ENCODE measurements at regions not wholly inside any gene's neighbourhood (a gene's known extent, or its start where the extent isn't known, plus 50 kb on each side); places are given as distances from the start of the nearest gene placed in this dataset.

- TF ChIP-seq, protein P1, sequence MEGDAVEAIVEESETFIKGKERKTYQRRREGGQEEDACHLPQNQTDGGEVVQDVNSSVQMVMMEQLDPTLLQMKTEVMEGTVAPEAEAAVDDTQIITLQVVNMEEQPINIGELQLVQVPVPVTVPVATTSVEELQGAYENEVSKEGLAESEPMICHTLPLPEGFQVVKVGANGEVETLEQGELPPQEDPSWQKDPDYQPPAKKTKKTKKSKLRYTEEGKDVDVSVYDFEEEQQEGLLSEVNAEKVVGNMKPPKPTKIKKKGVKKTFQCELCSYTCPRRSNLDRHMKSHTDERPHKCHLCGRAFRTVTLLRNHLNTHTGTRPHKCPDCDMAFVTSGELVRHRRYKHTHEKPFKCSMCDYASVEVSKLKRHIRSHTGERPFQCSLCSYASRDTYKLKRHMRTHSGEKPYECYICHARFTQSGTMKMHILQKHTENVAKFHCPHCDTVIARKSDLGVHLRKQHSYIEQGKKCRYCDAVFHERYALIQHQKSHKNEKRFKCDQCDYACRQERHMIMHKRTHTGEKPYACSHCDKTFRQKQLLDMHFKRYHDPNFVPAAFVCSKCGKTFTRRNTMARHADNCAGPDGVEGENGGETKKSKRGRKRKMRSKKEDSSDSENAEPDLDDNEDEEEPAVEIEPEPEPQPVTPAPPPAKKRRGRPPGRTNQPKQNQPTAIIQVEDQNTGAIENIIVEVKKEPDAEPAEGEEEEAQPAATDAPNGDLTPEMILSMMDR (IDR thresholded peaks at IDR 0.05): no peak
These were observed 1341.2 kb upstream of the CDH6 start for GRCh38 chr5:29852329-29852728.

GRCh38 chr5:29845206-29845605 lies 1348.3 kb upstream of the CDH6 start:
- TF ChIP-seq, protein P1 (IDR thresholded peaks at IDR 0.05): no peak
- H3K27me3 Mint-ChIP-seq (ENCODE audit: low read depth): peaks cover 2% of the 10 kb centered on the region
- H3K4me3 Mint-ChIP-seq (ENCODE audit: unreplicated experiment): no peak overlapping the region
- H3K4me1 Mint-ChIP-seq (ENCODE audit: low read depth): no peaks in the 10 kb centered on the region
- peaks cover 3% of the 10 kb centered on the region for H3K9me3 Mint-ChIP-seq (ENCODE audit: low read depth)
- H3K36me3 Mint-ChIP-seq (ENCODE audit: low read depth): no peaks in the 10 kb centered on the region
- DNase-seq (ENCODE audit: low spot score): no peak
- no peak overlapping the region for H3K27ac Mint-ChIP-seq (ENCODE audit: unreplicated experiment)

More at GRCh38 chr5:29852329-29852728, 1341.2 kb upstream of the CDH6 start:
- H3K4me1 Mint-ChIP-seq (ENCODE audit: low read depth): no peaks in the 10 kb centered on the region
- H3K27ac Mint-ChIP-seq (ENCODE audit: unreplicated experiment): no peak overlapping the region
- no peak for DNase-seq (ENCODE audit: low spot score)
- H3K36me3 Mint-ChIP-seq (ENCODE audit: low read depth): no peaks in the 10 kb centered on the region
- peaks cover 11% of the 10 kb centered on the region for H3K27me3 Mint-ChIP-seq (ENCODE audit: low read depth)
- H3K4me3 Mint-ChIP-seq (ENCODE audit: unreplicated experiment): no peak overlapping the region
- peaks cover 8% of the 10 kb centered on the region for H3K9me3 Mint-ChIP-seq (ENCODE audit: low read depth)

GRCh38 chr5:29833394-29833793 lies 1360.1 kb upstream of the CDH6 start:
- H3K9me3 Mint-ChIP-seq (ENCODE audit: low read depth): peaks cover 4% of the 10 kb centered on the region
- no peak overlapping the region for H3K27ac Mint-ChIP-seq (ENCODE audit: unreplicated experiment)
- no peak overlapping the region for H3K4me3 Mint-ChIP-seq (ENCODE audit: unreplicated experiment)
- no peaks in the 10 kb centered on the region for H3K4me1 Mint-ChIP-seq (ENCODE audit: low read depth)
- TF ChIP-seq, protein P1 (IDR thresholded peaks at IDR 0.05): no peak
- DNase-seq (ENCODE audit: low spot score): no peak
- H3K36me3 Mint-ChIP-seq (ENCODE audit: low read depth): no peaks in the 10 kb centered on the region
- peaks cover 19% of the 10 kb centered on the region for H3K27me3 Mint-ChIP-seq (ENCODE audit: low read depth)

- no peaks in the 10 kb centered on the region for H3K4me1 Mint-ChIP-seq (ENCODE audit: low read depth)
- H3K4me3 Mint-ChIP-seq (ENCODE audit: unreplicated experiment): no peak overlapping the region
- H3K9me3 Mint-ChIP-seq (ENCODE audit: low read depth): no peaks in the 10 kb centered on the region
- no peak for DNase-seq (ENCODE audit: low spot score)
- peaks cover 25% of the 10 kb centered on the region for H3K27me3 Mint-ChIP-seq (ENCODE audit: low read depth)
- no peak overlapping the region for H3K27ac Mint-ChIP-seq (ENCODE audit: unreplicated experiment)
- H3K36me3 Mint-ChIP-seq (ENCODE audit: low read depth): no peaks in the 10 kb centered on the region
- TF ChIP-seq, protein P1 (IDR thresholded peaks at IDR 0.05): no peak
These were observed 1371.0 kb upstream of the CDH6 start for GRCh38 chr5:29822521-29822920.

GRCh38 chr5:29811914-29812679 lies 1381.4 kb upstream of the CDH6 start:
- no peak for DNase-seq (ENCODE audit: low spot score)
- no peak overlapping the region for H3K27ac Mint-ChIP-seq (ENCODE audit: unreplicated experiment)
- no peaks in the 10 kb centered on the region for H3K4me1 Mint-ChIP-seq (ENCODE audit: low read depth)
- H3K4me3 Mint-ChIP-seq (ENCODE audit: unreplicated experiment): no peak overlapping the region
- H3K27me3 Mint-ChIP-seq (ENCODE audit: low read depth): peaks cover 11% of the 10 kb centered on the region
- no peaks in the 10 kb centered on the region for H3K36me3 Mint-ChIP-seq (ENCODE audit: low read depth)
- TF ChIP-seq, protein P1 (IDR thresholded peaks at IDR 0.05): no peak
- H3K9me3 Mint-ChIP-seq (ENCODE audit: low read depth): no peaks in the 10 kb centered on the region
